Tibial nerve (tissue), 4 donors: ENCODE measurements at regions not wholly inside any gene's neighbourhood (a gene's known extent, or its start where the extent isn't known, plus 50 kb on each side); places are given as distances from the start of the nearest gene placed in this dataset.

Experiments
- DNase-seq, 2 donors: peaks; one replicate each; pipeline ENCODE4 v3.0.0-alpha.2; 2019; ENCODE audit warnings: low spot score in 2 of 2
- H3K27ac ChIP-seq, 4 donors: fragments of 200-600 bp; sonication (generic) in 3 of 4; one replicate each; pipeline ENCODE4 v1.5.1; 2017 to 2019; ENCODE audit warnings: mild to moderate bottlenecking in 1 of 4
- H3K27me3 ChIP-seq, 2 donors: fragments of 200-600 bp; sonication (generic) in 1 of 2; one replicate each; pipeline versions ENCODE4 v1.5.1 to v1.6.0; 2017 to 2019
- H3K36me3 ChIP-seq, 3 donors: fragments of 200-600 bp; sonication (generic); one replicate each; pipeline ENCODE4 v1.5.1; 2018 to 2019
- H3K4me1 ChIP-seq, 4 donors: fragments of 200-600 bp; sonication (generic) in 3 of 4; one replicate each; pipeline ENCODE4 v1.5.1; 2017 to 2019
- H3K4me3 ChIP-seq, 4 donors: fragments of 200-600 bp; sonication (generic) in 3 of 4; one replicate each; pipeline ENCODE4 v1.5.1; 2017 to 2019; ENCODE audit warnings: mild to moderate bottlenecking in 1 of 4, moderate library complexity in 1 of 4
- H3K9me3 ChIP-seq, 4 donors: fragments of 200-600 bp; sonication (generic) in 3 of 4; one replicate each; pipeline ENCODE4 v1.5.1; 2017 to 2019
- CTCF ChIP-seq, 5 experiments: fragments of 200-600 bp in 3 of 5; fragments of 450-650 bp in 2 of 5; sonication (generic) in 3 of 5; IDR thresholded peaks; one replicate each; pipeline ENCODE4 v1.5.1; 2016 to 2019; ENCODE audit warnings: antibody characterized with exemption in 5 of 5, mild to moderate bottlenecking in 3 of 5, moderate library complexity in 2 of 5
- EP300 ChIP-seq, 2 donors: sonication (generic); formaldehyde crosslinking; IDR thresholded peaks; one replicate each; pipeline ENCODE4 v1.6.1; 2017; ENCODE audit warnings: antibody characterized with exemption in 2 of 2, mild to moderate bottlenecking in 1 of 2
- POLR2A ChIP-seq, 2 donors: fragments of 450-650 bp; IDR thresholded peaks; one replicate each; pipeline ENCODE4 v1.6.1; 2017; ENCODE audit warnings: antibody characterized with exemption in 2 of 2, mild to moderate bottlenecking in 2 of 2, moderate library complexity in 2 of 2
- WGBS, 2 donors: methylation state at CpG; one replicate each; pipeline ENCODE4 v1.1.5; 2018; 5-methylcytosine and 5-hydroxymethylcytosine counted together

GRCh38 chr3:166211451-166211850 is 374.2 kb upstream of the BCHE start:
- no peak overlapping the region for H3K4me3 ChIP-seq
- no peaks in the 10 kb centered on the region for H3K27me3 ChIP-seq
- H3K4me1 ChIP-seq, result no peaks in the 10 kb centered on the region
- TF ChIP-seq EP300 (IDR thresholded peaks at IDR 0.05), result no peak
- TF ChIP-seq POLR2A (IDR thresholded peaks at IDR 0.05), result no peak
- no peak for TF ChIP-seq CTCF (IDR thresholded peaks at IDR 0.05)
- no peak for DNase-seq
- H3K9me3 ChIP-seq, result no peaks in the 10 kb centered on the region
- WGBS, 2 donors, result 71 to 91% methylated on average over 4 of the region's 4 CpGs
- no peaks in the 10 kb centered on the region for H3K36me3 ChIP-seq
- H3K27ac ChIP-seq, result no peak overlapping the region

- H3K27me3 ChIP-seq, result no peaks in the 10 kb centered on the region
- TF ChIP-seq EP300 (IDR thresholded peaks at IDR 0.05) (no peak), CTCF (IDR thresholded peaks at IDR 0.05) (no peak), POLR2A (IDR thresholded peaks at IDR 0.05) (no peak)
- no peak for DNase-seq
- H3K36me3 ChIP-seq, result no peaks in the 10 kb centered on the region
- no peak overlapping the region for H3K27ac ChIP-seq
- H3K9me3 ChIP-seq, result no peaks in the 10 kb centered on the region
- H3K4me1 ChIP-seq, result no peaks in the 10 kb centered on the region
- WGBS, 2 donors, result 46 to 54% methylated on average over 1 of the region's 1 CpG
- H3K4me3 ChIP-seq, result no peak overlapping the region
Measured at GRCh38 chr3:166209701-166210100, 372.5 kb upstream of the BCHE start.

GRCh38 chr3:166205158-166205557 is 367.9 kb upstream of the BCHE start:
- H3K9me3 ChIP-seq, result no peaks in the 10 kb centered on the region
- H3K4me1 ChIP-seq, result no peaks in the 10 kb centered on the region
- 68 to 87% methylated on average over 7 of the region's 7 CpGs for WGBS, 2 donors
- no peaks in the 10 kb centered on the region for H3K27me3 ChIP-seq
- no peak for DNase-seq
- no peak overlapping the region for H3K27ac ChIP-seq
- H3K4me3 ChIP-seq, result no peak overlapping the region
- TF ChIP-seq CTCF (IDR thresholded peaks at IDR 0.05) (no peak), POLR2A (IDR thresholded peaks at IDR 0.05) (no peak), EP300 (IDR thresholded peaks at IDR 0.05) (no peak)
- no peaks in the 10 kb centered on the region for H3K36me3 ChIP-seq

- TF ChIP-seq EP300 (IDR thresholded peaks at IDR 0.05) (no peak), CTCF (IDR thresholded peaks at IDR 0.05) (no peak), POLR2A (IDR thresholded peaks at IDR 0.05) (no peak)
- 76 to 82% methylated on average over 3 of the region's 3 CpGs for WGBS, 2 donors
- no peaks in the 10 kb centered on the region for H3K36me3 ChIP-seq
- H3K27me3 ChIP-seq, result no peaks in the 10 kb centered on the region
- no peaks in the 10 kb centered on the region for H3K4me1 ChIP-seq
- no peak overlapping the region for H3K4me3 ChIP-seq
- no peak overlapping the region for H3K27ac ChIP-seq
- H3K9me3 ChIP-seq, result no peaks in the 10 kb centered on the region
- DNase-seq, result no peak
Measured at GRCh38 chr3:166201476-166201875, 364.3 kb upstream of the BCHE start.

GRCh38 chr3:166199491-166199890 is 362.3 kb upstream of the BCHE start:
- Histone ChIP-seq H3K9me3 (no peaks in the 10 kb centered on the region), H3K27me3 (no peaks in the 10 kb centered on the region), H3K27ac (no peak overlapping the region), H3K4me3 (no peak overlapping the region), H3K36me3 (no peaks in the 10 kb centered on the region), H3K4me1 (no peaks in the 10 kb centered on the region)
- DNase-seq, result no peak
- TF ChIP-seq POLR2A (IDR thresholded peaks at IDR 0.05) (no peak), CTCF (IDR thresholded peaks at IDR 0.05) (no peak), EP300 (IDR thresholded peaks at IDR 0.05) (no peak)
